Kidney (tissue), 13 donors: ENCODE measurements at regions not wholly inside any gene's neighbourhood (a gene's known extent, or its start where the extent isn't known, plus 50 kb on each side); places are given as distances from the start of the nearest gene placed in this dataset.
A peak's percentile ranks its signal among the peaks of the same experiment; 100 is the strongest.

Experiments used
- DNase-seq, 5 donors: peaks; one replicate each; pipeline ENCODE4 v3.0.0-alpha.2; 2013 to 2020
- FAIRE-seq: peaks from 2 replicates; lab custom pipeline; 2012; peaks lifted over from hg19 to GRCh38; lab: Jason Lieb, UNC
- H3K27ac ChIP-seq, 2 donors: one replicate each; pipeline ENCODE4 v1.7.0; 2013; ENCODE audit warnings: low read depth in 2 of 2, low read length in 2 of 2, inconsistent platforms in 1 of 2
- H3K27me3 ChIP-seq: one replicate; pipeline ENCODE4 v1.7.1; 2013; ENCODE audit warnings: low read length, inconsistent platforms; ENCODE audit not compliant: control insufficient read depth, insufficient read depth
- H3K36me3 ChIP-seq, 3 donors: one replicate each; pipeline versions ENCODE4 v1.7.0 to v1.7.1; 2013; ENCODE audit warnings: low read length in 3 of 3, control low read depth in 1 of 3, inconsistent platforms in 1 of 3; ENCODE audit not compliant: insufficient read depth in 3 of 3, control insufficient read depth in 2 of 3
- H3K4me1 ChIP-seq, 3 donors: one replicate each; pipeline versions ENCODE4 v1.7.0 to v1.7.1; 2013; ENCODE audit warnings: low read length in 3 of 3, inconsistent platforms in 1 of 3, low read depth in 1 of 3; ENCODE audit not compliant: control insufficient read depth in 2 of 3, insufficient read depth in 2 of 3
- H3K4me3 ChIP-seq, 3 donors: one replicate each; pipeline versions ENCODE4 v1.7.0 to v1.8.1; 2013; ENCODE audit warnings: low read length in 3 of 3, control low read depth in 1 of 3, inconsistent platforms in 1 of 3
- H3K9ac ChIP-seq, 3 donors: one replicate each; pipeline versions ENCODE4 v1.7.0 to v1.7.1; 2013; ENCODE audit warnings: low read length in 3 of 3, control low read depth in 1 of 3, inconsistent platforms in 1 of 3
- H3K9me3 ChIP-seq, 3 donors: one replicate each; pipeline versions ENCODE4 v1.7.0 to v1.7.1; 2013; ENCODE audit warnings: low read length in 3 of 3, control low read depth in 1 of 3, inconsistent platforms in 1 of 3; ENCODE audit not compliant: control insufficient read depth in 2 of 3, insufficient read depth in 1 of 3
- intact Hi-C: fragments of 100-400 bp; cut with DNase I; formaldehyde crosslinking; loops from one replicate; pipeline ENCODE4 v1.11.1; 2022
- TF ChIP-seq, protein P1 (sequence below): IDR thresholded peaks from 3 replicates; pipeline ENCODE4 v1.5.1; 2012; ENCODE audit warnings: mild to moderate bottlenecking, moderate library complexity, borderline replicate concordance; ENCODE audit not compliant: insufficient read depth; ENCODE audit errors: extremely low read depth
- donor health status: control.
- donor health status: control.
- donor health status: control.
- donor health status: control.
- donor health status: control.
- donor health status: DM: yes; HTN: yes; CAD: no.
- donor health status: Normal renal cell carcinoma (clear cell type).

DNA sequence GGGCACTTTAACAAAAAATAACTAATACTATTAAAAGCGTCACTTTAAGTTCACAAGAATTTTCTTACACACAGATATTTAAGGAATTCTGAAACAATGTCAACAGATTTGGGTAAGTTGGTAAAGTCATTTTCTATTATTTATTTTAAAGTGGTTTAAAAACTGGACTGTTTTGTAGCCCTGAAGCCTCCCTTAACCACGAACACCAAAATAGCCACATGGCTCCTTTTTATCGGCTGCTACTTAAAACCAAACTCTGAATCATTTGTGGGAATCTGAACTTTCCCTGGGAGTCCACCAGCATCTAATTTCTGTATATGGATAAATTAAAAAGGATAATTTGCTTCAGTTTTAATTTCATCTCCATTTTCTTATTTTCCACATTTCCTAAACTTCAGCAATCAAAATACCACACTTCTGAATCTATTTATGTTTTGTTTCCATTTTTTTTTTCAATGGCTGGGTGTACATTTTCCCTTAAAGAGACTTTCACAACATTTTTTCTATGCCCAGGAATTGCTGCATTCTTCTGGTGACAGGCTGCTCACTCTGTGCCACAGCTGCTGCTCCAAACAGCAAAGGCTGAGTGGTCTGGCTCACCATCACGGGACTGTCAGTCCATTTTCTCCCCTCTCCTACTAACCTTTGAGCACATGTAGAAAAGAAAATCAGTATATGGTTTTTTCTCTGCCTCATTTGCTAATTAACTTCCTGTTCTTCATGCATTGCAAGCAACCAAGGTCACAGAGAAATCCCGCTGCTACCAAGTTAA lies 255.5 kb upstream of the KCNJ16 start:
- H3K27me3 ChIP-seq: no peaks in the 10 kb centered on the region
- H3K27ac ChIP-seq: no peak overlapping the region
- H3K36me3 ChIP-seq: no peaks in the 10 kb centered on the region
- FAIRE-seq: no peak
- DNase-seq: peak in 2 of 5 donors; percentile 16 to 29
- peak overlapping the region in 1 of 3 donors; percentile 20 for H3K9ac ChIP-seq
- TF ChIP-seq, protein P1, sequence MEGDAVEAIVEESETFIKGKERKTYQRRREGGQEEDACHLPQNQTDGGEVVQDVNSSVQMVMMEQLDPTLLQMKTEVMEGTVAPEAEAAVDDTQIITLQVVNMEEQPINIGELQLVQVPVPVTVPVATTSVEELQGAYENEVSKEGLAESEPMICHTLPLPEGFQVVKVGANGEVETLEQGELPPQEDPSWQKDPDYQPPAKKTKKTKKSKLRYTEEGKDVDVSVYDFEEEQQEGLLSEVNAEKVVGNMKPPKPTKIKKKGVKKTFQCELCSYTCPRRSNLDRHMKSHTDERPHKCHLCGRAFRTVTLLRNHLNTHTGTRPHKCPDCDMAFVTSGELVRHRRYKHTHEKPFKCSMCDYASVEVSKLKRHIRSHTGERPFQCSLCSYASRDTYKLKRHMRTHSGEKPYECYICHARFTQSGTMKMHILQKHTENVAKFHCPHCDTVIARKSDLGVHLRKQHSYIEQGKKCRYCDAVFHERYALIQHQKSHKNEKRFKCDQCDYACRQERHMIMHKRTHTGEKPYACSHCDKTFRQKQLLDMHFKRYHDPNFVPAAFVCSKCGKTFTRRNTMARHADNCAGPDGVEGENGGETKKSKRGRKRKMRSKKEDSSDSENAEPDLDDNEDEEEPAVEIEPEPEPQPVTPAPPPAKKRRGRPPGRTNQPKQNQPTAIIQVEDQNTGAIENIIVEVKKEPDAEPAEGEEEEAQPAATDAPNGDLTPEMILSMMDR: no peak
- no peaks in the 10 kb centered on the region for H3K9me3 ChIP-seq
- intact Hi-C loops: no loop called here
- H3K4me1 ChIP-seq: peaks cover 0 to 6% (median 3%) of the 10 kb centered on the region in 3 donors
- peak overlapping the region in 1 of 3 donors; percentile 12 for H3K4me3 ChIP-seq

DNA sequence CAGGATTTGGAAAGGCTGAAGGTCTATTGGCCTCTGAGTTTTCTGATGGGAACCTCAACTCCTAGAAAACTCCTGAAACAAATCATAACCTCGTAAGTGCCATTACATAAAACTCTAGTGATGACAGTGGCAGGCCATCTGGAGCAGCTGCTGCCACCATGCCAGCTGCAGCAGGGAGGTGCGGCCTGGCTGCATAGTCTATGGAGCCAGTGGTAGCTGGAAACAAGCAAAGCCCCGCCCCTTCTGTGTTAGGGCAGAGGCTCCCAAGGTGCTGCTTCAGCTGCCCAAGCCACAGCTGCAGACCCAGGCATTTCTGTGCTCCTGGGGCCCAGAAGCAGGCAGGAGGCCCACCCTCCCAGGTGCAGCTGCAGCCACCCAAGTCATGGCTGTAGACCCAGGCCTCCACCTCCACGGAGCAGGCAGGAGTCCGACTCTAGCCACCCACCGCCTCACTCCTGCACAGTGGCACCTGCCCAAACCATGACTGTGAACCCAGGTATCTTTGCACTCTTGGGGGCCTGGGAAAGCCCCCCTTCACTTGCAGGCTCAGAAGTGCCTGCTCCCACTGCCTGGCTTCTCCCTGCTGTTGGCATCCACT lies 254.1 kb upstream of the KCNJ16 start:
- Histone ChIP-seq H3K9me3 (no peaks in the 10 kb centered on the region), H3K4me3 (no peak overlapping the region), H3K36me3 (no peaks in the 10 kb centered on the region), H3K4me1 (peaks cover 0 to 6% (median 3%) of the 10 kb centered on the region in 3 donors), H3K27me3 (no peaks in the 10 kb centered on the region), H3K27ac (no peak overlapping the region), H3K9ac (no peak overlapping the region)
- TF ChIP-seq, protein P1: no peak
- intact Hi-C loops: no loop called here
- DNase-seq (peak in 1 of 5 donors; percentile 66), FAIRE-seq (no peak)

DNA sequence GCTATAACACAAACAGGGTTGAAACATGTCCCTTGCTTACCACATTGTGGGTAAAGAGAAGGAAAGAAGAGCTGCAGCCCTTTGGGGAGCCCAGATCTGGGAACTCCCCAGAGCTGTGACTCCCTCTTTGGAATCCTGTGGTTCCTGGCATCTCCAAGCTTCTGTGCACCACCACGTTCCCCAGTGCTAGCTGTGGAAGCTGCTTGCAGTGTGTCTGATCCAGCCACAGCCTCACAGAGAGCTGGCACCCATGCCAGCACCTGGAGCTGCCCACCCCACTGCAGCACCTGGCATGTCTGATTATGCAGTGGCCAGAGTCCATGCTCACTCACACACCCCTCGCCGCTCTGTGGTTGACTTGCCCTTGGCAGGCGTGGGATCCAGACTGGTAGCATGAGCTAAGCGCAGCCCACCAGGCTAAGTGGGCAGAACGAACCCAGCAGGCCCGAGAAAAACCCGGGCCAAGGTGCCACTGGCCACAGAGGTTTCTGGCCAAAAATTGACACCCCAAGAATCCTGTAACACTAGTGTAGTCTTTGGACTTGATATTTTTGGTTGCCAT lies 252.6 kb upstream of the KCNJ16 start:
- Histone ChIP-seq H3K27me3 (no peaks in the 10 kb centered on the region), H3K27ac (no peak overlapping the region), H3K9me3 (no peaks in the 10 kb centered on the region), H3K4me1 (peaks cover 0 to 6% (median 3%) of the 10 kb centered on the region in 3 donors), H3K4me3 (no peak overlapping the region), H3K9ac (no peak overlapping the region), H3K36me3 (no peaks in the 10 kb centered on the region)
- intact Hi-C loops: no loop called here
- DNase-seq (no peak), FAIRE-seq (no peak)
- TF ChIP-seq, protein P1: no peak
